NCI-H774 (cell line): ENCODE measurements at regions not wholly inside any gene's neighbourhood (a gene's known extent, or its start where the extent isn't known, plus 50 kb on each side); places are given as distances from the start of the nearest gene placed in this dataset.
"Not testable (repeated sequence)": the region's sequence is repeated elsewhere in the genome, so short reads cannot be mapped to it uniquely, and the experiment has no call there.

Experiments used
- DNase-seq: peaks from one replicate; lab custom pipeline; 2025; lab: John Stamatoyannopoulos, UW

DNA sequence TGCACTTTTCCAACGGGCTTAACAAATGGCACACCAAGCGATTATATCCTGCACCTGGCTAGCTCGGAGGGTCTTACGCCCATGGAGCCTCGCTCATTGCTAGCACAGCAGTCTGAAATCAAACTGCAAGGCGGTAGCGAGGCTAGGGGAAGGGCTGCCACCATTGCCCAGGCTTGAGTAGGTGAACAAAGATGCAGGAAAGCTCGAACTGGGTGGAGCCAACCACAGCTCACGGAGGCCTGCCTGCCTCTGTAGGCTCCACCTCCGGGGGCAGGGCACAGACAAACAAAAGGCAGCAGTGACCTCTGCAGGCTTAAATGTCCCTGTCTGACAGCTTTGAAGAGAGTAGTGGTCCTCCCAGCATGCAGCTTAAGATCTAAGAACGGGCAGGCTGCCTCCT is 365.4 kb downstream of the MMUT start:
- DNase-seq: not testable (repeated sequence)

DNA sequence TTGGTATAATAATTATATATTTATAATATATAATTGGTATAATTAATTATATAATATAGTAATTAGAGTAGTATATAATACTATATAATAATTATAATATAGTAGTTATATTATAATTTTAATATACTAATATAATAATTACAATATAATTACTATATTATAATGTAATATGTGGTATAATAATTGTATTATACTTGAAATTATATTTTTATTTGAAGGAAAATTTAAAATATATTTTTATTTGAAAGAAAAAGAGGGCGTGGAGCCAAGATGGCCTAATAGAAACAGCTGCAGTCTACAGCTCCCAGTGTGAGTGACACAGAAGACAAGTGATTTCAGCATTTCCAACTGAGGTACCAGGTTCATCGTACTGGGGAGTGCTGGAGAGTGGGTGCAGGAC is 365.9 kb downstream of the MMUT start:
- DNase-seq: no peak

DNA sequence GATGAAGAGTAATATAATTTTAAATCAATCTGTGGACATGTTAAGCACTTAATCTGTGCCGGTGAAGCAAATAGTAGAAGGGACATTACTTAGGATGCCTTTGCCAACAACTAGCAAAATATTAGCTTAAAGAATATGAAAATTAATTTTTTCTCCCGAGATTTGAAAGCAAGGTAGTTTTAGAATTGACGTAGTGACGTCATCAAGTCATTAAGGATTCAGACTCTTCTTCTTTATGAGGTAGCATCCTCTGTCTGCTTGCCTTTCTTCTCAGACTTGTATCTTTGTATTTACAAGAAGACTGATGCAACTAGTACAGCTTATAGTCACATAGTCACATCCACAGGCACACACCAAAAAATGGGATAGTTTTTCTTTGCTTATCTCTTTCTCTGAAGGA is 374.4 kb downstream of the MMUT start:
- DNase-seq: no peak

DNA sequence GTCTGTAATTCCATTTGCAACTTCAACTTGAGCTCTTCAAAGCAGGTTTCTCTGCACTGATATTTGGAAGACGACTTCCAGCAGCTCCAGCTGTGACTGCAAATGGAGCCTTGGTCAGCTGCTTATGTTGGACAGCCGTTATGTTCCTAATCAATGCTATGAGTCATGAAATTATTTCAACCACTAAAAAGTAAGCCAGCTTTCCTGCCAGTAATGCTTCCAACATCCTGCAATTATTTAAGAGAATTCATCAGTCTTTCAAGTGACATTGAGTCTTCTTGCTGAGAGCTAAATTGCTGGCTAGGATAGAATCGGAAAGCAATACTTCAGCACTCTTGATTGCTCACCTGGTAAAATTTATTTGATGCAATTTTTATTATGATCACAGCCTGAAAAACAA is 375.7 kb downstream of the MMUT start:
- DNase-seq: no peak

DNA sequence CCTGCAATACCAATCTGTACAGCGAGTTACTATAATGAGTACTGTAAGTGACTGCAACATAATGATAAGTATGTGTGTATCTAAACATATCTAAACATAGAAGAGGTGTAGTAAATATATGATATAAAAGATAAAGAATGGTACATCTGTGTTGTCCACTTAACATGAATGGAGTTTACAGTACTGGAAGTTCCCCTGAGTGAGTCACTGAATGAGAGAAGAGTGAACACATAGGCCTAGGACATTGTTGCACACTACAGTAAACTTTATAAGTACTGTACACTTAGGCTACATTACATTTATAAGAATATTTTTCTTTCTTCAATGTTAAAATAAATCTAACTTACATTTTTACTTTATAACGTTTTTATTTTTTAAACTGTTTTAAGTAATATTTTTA is 380.4 kb downstream of the MMUT start:
- DNase-seq: no peak

DNA sequence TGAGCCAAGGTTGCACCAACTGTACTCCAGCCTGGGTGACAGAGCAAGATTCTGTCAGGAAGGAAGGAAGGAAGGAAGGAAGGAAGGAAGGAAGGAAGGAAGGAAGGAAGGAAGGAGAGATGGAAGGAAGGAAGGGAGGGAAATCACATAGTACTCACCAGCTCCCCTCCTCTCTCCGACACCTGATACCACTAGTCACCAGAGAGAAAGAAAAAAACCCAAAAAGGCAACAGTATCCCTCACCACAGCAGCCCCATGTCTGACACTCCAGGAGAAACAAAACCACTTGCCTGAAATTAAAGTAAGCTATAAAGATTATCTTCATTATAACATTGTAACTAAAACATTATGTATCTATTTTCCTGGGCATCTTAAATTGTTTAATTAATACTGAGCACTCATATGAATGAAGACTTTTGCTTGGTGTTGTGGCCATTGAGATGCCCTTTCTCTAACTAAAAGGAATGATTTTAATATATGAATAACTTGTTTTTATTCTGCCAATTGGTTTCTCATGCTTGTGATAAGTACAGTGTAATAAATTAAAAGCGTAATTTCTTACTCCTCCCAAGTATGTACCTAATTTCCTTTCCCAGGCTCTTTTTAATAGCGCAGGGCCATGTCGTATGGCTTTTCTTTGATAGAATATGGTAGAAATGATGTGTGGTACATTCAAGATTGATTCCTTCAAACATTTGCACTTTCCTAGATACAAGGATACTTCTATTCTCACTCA is 390.0 kb downstream of the MMUT start:
- no peak for DNase-seq

DNA sequence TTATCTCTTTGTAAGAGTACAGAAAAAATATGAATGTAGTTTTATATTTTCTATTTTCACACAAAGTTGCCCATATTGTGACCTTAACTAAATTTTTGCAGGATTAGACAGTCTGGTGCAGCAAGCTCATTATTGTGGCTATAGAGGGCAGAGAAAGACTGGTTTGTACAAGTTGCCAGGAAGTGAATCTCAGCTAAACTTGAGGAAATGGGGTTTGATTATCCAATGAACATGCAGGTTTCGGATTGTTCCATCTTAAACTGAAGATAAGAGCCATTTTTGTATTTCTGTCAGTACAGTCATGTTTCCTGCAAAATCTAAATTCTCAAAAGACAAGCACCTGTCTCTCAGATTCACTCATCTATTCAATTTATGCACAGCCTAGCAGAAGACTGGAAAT is 390.9 kb downstream of the MMUT start:
- DNase-seq: no peak

DNA sequence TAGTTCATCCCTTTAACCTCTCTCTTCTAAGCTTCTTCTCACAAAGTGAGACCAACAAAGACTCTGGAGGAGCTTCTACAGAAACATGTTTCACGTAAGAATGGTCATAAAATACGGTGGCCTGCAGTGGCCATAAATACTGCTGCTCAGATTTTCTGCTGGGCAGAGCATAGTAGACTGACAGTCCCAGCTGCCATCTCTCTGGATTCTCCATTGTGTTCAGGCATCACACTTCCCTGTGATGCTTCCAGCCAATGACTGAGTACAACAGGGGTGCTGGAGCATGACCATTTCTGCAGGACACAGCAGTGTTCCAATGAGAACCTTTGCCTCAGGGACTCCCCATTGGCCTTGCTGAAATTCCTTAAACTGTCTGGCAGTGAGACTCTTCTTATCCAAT is 392.6 kb downstream of the MMUT start:
- no peak for DNase-seq

DNA sequence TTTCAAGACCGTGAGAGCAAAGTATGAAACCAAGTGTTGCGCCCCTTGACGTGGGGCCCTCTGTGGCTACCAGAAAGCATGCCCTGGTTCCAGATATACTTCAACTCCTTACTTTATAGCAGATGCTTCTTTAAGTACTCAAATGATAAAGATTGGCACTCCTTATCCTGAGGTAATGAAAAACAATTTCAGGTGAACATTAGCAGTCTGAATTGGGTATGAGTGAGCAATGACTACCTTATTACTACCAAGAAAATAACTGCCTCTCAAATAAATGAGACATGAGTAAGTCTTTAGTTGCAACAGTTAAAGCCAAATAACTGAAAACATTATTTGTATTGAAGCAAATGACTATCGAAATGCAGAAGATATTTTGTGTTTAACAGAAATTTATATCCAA is 408.7 kb downstream of the MMUT start:
- DNase-seq: no peak

DNA sequence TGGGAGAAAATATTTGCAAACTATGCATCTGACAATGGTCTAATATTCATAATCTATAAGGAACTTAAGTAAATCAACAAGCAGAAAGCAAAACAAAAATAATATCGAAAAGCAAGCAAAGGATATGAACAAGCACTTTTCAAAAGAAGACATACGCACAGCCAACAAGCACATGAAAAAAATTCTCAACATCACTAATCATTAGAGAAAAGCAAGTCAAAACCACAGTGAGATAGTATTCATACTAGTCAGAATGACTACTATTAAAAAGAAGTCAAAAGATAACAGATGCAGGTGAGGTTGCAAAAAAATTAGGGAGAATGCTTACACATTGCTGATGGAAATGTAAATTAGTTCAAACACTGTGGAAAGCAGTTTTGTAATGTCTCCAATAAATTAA is 410.2 kb downstream of the MMUT start:
- DNase-seq: no peak

DNA sequence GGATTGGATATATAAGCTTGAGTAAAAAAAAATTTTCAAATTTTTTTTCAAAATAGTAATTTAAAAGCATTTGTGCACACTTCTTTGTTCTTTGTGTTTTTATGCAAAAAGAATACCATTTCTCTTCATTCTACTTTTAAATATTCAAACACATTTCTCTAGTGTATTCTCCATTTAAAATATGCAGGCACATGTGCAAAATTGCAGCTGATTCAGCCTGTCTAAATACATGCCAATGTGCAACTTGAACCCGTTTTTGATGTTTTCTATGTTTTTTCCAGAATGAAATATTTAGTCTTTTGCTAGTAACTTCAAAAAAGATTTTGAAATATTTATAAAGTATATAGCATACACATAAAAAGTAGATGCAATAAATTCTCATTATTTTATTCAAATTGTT is 411.8 kb downstream of the MMUT start:
- DNase-seq: no peak

DNA sequence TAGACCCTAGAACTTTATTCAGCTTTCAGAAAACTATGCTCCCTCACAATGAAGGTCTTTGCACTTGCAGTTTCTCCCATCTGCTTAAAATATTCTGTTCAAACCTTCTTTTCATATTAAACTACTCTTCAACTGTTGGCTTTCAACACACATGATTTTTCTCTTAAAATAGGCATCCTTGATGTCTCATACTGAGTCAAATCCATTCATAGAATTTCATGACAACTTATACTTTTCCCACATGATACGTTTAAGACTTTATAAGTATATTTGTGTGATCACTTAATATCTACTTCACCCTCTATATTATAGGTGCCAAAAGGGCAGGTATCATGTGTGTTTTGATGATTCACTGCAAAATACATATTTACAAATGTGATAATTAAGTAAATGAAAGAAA is 412.5 kb downstream of the MMUT start:
- DNase-seq: no peak

DNA sequence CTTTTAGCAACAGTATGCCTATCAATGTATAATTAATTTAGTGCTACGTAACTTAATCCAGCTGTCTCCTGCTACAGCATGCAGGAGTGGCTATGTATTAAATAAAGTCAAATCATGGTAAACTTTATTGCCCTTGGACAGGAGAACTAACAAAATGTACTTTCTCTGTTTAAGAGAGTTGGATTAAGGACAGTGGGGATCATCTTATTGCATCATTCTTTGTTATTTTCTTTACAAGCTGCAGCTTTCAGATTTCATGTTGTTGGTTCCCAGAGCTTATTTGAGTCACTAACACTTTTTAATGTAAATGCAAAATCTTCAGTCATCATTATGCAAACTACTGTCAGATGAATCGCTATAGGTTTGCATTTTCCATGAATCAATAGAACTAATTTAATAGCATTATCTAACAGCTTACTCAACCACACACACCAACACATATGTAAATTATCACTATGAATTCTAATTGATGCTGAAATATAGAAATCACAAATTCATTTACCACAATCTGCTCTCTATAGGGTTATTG is 424.7 kb downstream of the MMUT start:
- no peak for DNase-seq

DNA sequence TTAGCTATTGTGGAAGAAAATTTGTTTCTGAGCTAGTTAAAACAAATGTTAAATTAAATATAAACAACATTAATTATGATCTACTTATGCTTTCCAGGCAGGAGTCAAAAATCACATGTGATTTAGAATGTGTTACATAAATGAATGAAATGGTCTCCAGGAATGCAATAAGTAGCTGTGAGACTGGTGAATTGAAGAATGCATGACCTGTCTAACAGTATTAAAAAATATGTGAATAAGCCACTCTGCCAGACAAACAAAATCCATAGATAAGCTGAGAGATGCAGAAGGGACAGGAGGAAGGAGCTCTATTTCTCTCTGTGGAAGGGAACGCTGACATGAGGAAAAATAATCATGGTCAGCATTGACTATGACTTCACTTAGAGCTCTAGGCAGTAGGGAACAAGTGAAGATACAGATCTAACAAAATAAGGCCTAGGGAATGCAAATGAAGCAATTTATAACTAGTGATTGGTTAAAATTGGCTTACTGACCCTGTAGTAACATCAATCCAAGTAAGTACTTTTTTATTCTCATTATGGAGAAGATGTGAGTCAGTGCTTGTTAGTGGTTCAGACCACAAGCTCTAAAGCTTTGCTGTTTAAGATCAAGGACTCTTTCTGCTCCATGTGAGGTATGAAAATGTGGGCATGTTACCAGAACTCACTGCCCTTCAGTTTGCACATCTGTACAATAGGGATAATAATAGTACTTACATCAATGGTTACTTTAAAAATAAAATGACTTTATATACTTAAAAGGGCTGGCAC is 432.6 kb downstream of the MMUT start:
- DNase-seq: no peak

DNA sequence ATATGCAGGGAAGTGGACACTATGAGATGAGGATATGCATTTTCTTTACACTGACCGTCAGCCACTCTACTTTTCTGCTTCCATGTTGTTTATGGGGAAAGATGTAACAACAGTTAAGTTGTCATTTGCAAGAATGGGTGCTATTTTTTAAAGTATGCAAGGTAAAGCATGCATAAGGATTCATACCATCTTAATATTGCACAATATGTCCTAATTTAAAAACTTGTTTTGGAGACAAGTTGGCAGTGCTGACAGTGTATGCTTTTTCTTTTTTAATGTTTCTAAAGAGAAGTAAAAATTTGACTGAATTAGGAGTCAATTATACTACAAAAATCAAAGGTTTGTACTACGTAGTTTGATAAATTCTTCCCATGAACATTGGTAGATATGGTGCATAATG is 435.4 kb downstream of the MMUT start:
- DNase-seq: no peak

DNA sequence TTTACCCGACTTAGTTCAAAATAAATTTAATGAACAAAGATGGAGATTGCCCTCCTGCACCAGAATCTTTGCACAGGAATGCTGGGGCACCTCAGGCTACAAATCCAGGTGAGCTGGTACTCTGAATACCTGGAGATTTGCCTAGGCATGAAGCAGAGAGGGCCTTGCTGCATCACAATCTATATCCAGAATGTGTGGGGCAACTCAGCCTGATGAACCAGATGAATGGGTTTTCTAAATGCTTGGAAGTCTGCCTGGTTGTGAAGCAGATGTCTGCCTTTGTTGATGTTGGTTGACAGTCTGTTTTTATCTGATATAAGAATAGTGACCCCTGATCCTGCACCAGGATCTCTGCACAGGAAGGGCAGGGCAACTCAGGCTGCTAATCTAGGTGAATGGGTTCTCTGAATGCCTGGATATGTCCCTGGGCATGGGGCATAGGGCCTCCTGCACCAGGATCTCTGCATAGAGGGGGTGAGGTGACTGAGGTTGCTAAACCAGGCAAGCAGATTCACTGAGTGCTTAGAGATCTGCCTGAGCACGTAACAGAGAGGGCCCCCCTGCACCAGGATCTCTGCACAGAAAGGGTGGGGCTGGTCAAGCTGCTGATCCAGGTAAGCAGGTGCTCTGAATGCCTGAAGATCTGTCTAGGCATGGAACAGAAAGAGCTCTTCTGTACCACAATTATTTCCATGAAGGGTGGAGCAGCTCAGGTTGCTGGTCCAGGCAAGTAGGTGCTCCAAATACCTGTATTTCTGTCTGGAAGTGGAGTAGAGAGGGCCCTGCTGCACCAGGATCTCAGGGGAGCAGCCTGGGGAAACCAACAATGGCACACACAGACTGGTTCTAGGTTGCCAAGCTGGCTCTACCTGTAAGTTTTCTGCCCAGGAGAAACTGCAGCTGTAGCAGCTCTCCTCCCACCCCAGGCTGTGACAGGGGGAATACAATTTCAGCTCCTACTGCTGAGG is 437.5 kb downstream of the MMUT start:
- DNase-seq: no peak

DNA sequence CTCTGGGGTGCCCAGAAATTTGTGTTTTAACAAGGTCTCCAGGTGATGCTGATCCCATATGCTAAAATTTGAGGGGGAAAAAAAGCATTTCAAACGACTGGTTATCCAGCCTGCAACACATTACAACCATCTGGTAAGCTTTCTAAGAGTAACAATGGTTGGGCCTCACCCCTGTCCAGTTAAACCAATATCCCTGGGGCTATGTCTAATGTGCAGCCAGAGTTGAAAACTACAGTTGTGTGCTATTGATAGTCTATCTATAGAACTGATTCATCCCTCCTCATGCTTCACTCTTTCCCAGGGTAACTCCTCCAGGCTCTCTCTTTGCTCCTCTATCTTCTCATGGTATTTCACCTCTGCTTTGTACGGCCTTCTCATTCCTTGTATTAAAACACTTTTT is 458.3 kb downstream of the MMUT start:
- DNase-seq: no peak

DNA sequence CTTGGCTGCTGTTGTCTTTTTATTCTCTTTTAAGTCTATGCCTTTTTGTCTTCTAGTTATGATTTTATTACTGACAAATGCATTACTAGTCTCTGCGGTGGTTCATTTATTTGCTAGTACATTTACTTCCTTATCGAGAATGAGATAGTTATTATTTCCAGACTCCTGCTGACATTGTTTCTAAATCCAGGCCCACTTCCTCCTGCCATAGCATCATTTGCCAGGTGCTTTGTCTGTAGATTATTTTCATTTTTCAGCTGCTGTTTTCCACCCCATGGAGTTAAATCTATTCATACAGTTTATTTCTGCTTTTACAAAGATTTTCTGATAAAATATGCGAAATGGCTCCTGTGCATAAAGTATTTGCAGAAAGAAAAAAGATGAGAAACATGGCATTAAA is 459.7 kb downstream of the MMUT start:
- no peak for DNase-seq

DNA sequence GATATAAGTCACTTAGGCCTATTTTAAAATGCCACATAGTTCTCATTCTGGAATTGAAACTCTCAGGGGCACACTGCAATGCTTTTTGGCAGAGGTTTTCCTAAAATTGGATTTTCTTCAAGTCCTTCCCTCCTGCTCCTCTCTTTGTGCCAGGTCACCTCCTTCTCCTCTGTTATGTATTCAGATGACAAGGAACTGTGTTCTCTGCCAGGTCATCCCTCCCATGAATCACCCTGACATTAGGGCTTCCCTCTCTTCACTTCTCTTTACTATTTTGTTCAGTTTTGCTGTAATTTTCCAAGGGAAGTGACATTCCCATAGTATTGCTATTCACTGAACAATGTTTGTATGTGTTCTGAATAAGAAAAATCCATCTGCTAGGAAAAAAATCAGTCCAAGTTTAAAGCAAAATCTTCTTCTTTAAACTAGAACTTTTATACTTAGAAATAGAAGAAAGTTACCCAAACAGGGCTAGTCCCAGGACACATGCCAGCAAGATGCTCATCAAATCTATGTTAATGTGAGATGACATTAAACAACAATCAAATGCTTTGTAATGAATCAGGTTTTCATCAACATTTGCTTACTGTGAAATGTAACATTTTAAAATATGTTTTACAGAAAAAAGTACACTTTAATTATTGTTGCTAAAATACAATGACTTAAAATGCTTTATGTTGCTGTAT is 461.1 kb downstream of the MMUT start:
- DNase-seq: no peak

DNA sequence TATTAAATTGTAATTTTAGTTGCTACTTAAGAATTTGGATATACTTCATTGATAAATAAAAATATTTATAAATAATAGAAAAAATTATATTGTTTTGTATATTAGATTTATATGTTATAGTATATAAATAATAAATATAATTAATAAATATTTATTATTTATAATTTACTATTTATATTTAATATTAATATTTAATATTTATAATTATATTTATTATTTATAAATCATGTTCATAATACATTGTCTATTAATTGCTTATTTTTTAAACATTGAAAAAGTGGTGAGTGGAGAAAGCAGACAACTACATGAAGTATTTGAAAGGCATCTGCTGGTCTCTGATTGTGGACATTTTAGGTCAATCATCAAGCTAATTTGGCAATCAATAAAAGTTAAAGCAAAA is 464.5 kb downstream of the MMUT start:
- DNase-seq: no peak

DNA sequence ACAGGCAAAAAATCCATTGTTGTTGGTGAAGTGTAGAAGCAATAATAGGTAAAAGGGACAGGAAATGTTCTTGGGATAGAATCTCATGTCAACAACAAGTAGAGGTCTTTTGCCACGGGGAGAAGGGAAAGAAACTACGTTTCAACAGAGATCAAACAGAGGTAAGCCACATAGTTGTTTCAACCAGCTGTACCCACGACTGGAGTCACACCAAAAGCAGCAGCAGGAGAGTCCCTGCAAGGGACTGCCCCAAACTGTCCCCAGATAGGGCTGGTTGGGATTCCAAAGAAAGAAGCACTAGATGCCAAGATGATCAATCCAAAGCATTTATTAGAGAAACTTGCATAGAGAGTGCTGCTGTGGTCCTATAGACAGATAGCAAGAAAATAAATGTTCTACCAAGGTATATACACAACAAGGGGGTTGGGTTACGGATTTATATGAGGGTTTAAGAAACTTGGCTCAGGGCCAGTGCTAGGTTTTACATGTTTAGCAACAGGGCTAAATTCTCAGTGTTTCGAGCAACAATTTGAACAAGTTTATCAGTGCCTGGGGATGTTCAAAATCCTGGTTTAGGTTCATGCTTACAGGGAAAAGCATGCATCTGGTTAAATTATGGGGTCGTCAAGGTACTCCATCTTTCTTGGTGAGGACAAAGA is 466.5 kb downstream of the MMUT start:
- DNase-seq: no peak
